ENCODE measurements at regions not wholly inside any gene's neighbourhood (a gene's known extent, or its start where the extent isn't known, plus 50 kb on each side); places are given as distances from the start of the nearest gene placed in this dataset.
"Not testable (repeated sequence)": the region's sequence is repeated elsewhere in the genome, so short reads cannot be mapped to it uniquely, and the experiment has no call there.

DNA sequence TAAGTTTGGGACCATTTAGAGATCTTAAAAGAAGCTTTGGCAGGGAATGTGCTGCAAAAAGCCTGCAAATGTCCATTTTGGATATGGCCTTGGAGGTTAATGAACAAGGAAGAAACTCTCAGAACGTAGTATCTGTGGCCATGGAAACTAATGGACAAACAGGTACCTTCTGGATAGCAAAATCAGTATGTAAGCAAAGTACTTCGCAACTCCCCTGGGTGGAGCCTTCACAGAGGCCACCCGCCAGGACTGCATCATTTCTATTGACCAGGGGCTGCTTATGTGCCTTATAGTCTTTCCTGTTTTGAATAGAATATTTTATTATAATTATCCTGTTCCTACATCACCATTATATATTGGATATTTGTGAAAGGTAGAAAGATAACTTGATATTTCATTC lies 510.8 kb upstream of the SYNCRIP start:
- TF ChIP-seq, protein P1, sequence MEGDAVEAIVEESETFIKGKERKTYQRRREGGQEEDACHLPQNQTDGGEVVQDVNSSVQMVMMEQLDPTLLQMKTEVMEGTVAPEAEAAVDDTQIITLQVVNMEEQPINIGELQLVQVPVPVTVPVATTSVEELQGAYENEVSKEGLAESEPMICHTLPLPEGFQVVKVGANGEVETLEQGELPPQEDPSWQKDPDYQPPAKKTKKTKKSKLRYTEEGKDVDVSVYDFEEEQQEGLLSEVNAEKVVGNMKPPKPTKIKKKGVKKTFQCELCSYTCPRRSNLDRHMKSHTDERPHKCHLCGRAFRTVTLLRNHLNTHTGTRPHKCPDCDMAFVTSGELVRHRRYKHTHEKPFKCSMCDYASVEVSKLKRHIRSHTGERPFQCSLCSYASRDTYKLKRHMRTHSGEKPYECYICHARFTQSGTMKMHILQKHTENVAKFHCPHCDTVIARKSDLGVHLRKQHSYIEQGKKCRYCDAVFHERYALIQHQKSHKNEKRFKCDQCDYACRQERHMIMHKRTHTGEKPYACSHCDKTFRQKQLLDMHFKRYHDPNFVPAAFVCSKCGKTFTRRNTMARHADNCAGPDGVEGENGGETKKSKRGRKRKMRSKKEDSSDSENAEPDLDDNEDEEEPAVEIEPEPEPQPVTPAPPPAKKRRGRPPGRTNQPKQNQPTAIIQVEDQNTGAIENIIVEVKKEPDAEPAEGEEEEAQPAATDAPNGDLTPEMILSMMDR (IDR thresholded peaks at IDR 0.05), result no peak
- Histone ChIP-seq H3K9me3 (no peaks in the 10 kb centered on the region), H3K27me3 (ENCODE audit: insufficient read depth in 3 of 3, low read length in 2 of 3) (no peaks in the 10 kb centered on the region), H3K36me3 (ENCODE audit: insufficient read depth in 1 of 2, low read depth in 1 of 2) (no peaks in the 10 kb centered on the region), H3K4me3 (no peak overlapping the region), H3K27ac (no peak overlapping the region), H3K4me1 (no peaks in the 10 kb centered on the region)
- DNase-seq (no peak), ATAC-seq (no peak)
- WGBS, 3 donors, result 70 to 84% (median 81%) methylated on average over 3 of the region's 3 CpGs
- intact Hi-C loops (cut with DNase I), result no loop called here

DNA sequence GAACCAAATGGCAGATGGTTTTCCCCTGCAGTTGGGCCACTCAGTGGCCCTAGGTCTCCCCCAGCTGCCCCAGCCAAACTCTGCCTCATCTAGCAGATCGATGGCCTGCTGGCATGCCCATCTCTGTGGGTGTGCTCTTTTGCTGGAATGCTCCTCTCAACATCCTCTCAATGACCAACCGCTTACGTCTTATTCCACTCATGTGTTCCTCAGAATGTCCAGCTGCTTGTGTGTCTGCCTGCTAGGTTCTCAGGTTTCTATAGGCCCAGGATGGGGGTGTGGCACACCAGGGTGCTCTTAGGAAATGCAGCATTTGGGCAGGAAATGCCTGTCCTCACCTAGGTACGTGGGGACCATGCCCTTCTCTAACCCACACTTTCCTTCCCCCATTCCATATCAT lies 509.9 kb upstream of the SYNCRIP start:
- H3K27me3 ChIP-seq (ENCODE audit: insufficient read depth in 3 of 3, low read length in 2 of 3), result no peaks in the 10 kb centered on the region
- H3K4me1 ChIP-seq, result no peaks in the 10 kb centered on the region
- no peak overlapping the region for H3K27ac ChIP-seq
- no peak overlapping the region for H3K4me3 ChIP-seq
- TF ChIP-seq, protein P1 (IDR thresholded peaks at IDR 0.05), result no peak
- ATAC-seq (no peak), DNase-seq (no peak)
- WGBS, 3 donors, result 48 to 51% (median 50%) methylated on average over 4 of the region's 4 CpGs
- H3K9me3 ChIP-seq, result no peaks in the 10 kb centered on the region
- no peaks in the 10 kb centered on the region for H3K36me3 ChIP-seq (ENCODE audit: insufficient read depth in 1 of 2, low read depth in 1 of 2)
- intact Hi-C loops (cut with DNase I), result no loop called here

DNA sequence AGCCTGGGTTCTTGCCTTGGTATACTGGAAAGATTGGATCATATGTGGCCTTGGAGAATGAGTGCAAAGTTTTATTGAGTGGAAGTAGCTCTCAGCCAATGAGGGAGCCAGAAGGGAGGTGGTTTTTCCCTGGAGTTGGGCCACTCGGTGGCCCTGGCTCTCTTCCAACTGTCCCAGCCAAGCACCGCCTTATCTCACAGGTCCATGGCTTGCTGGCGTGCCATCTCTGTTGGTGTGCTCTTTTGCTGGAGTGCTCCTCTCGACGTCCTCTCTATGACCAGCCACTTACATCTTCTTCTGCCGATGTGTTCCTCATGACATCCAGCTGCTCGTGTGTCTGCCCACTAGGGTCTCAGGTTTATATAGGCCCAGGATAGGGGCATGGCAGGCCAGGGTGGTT lies 505.9 kb upstream of the SYNCRIP start:
- DNase-seq, result no peak
- Histone ChIP-seq H3K4me3 (no peak overlapping the region), H3K9me3 (no peaks in the 10 kb centered on the region), H3K27me3 (ENCODE audit: insufficient read depth in 3 of 3, low read length in 2 of 3) (no peaks in the 10 kb centered on the region), H3K27ac (no peak overlapping the region), H3K4me1 (no peaks in the 10 kb centered on the region), H3K36me3 (ENCODE audit: insufficient read depth in 1 of 2, low read depth in 1 of 2) (no peaks in the 10 kb centered on the region)
- TF ChIP-seq, protein P1 (IDR thresholded peaks at IDR 0.05), result no peak
- WGBS, 3 donors, result 77 to 89% (median 78%) methylated on average over 7 of the region's 7 CpGs
- ATAC-seq, result no peak
- intact Hi-C loops (cut with DNase I), result no loop called here

DNA sequence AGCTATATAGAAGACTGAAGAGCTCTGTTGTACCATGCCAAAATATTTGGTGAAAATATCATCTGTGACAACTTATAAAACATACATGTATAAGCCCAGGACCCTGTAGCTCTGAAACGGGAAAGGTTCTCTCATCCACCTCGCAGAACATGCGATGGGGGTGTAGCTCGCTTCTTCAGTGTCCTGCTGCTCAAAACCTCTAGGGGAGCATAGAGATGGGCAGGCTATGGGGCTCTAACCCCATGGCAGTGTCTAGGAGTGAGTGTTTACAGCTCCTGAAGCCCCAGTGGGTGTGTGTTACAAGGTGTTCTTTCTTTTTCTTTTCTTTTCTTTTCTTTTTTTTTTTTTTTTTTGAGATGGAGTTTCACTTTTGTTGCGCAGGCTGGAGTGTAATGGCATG lies 505.2 kb upstream of the SYNCRIP start:
- intact Hi-C loops (cut with DNase I), result no loop called here
- no peak overlapping the region for H3K4me3 ChIP-seq
- 73 to 82% (median 80%) methylated on average over 5 of the region's 5 CpGs for WGBS, 3 donors
- no peak overlapping the region for H3K27ac ChIP-seq
- no peak for DNase-seq
- H3K4me1 ChIP-seq, result no peaks in the 10 kb centered on the region
- TF ChIP-seq, protein P1 (IDR thresholded peaks at IDR 0.05), result no peak
- no peaks in the 10 kb centered on the region for H3K36me3 ChIP-seq (ENCODE audit: insufficient read depth in 1 of 2, low read depth in 1 of 2)
- no peak for ATAC-seq
- H3K9me3 ChIP-seq, result no peaks in the 10 kb centered on the region
- no peaks in the 10 kb centered on the region for H3K27me3 ChIP-seq (ENCODE audit: insufficient read depth in 3 of 3, low read length in 2 of 3)

DNA sequence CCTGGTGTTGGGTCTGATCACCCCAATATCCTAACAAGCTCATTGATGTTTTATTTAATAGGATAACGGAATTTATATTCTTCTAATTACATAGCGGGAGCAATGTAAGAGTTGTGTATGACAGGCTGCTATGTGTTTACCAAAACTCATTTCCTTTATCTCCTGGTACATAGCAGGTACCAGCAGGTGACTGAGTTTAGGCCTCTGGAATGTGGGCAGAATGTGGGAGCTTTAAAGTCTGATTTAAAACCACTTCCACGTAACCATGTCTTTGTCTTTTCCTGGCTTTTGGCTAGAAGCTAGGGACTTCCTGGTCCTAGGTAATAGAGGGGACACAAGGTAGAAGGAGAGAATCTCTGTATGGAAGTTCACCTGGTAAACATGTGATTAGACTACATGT lies 504.6 kb upstream of the SYNCRIP start:
- no peaks in the 10 kb centered on the region for H3K27me3 ChIP-seq (ENCODE audit: insufficient read depth in 3 of 3, low read length in 2 of 3)
- no peak overlapping the region for H3K27ac ChIP-seq
- no peaks in the 10 kb centered on the region for H3K36me3 ChIP-seq (ENCODE audit: insufficient read depth in 1 of 2, low read depth in 1 of 2)
- DNase-seq (no peak), ATAC-seq (no peak)
- intact Hi-C loops (cut with DNase I), result no loop called here
- TF ChIP-seq, protein P1 (IDR thresholded peaks at IDR 0.05), result no peak
- H3K4me3 ChIP-seq, result no peak overlapping the region
- no peaks in the 10 kb centered on the region for H3K4me1 ChIP-seq
- WGBS, 3 donors, result 93% methylated on average over 3 of the region's 3 CpGs
- no peaks in the 10 kb centered on the region for H3K9me3 ChIP-seq

DNA sequence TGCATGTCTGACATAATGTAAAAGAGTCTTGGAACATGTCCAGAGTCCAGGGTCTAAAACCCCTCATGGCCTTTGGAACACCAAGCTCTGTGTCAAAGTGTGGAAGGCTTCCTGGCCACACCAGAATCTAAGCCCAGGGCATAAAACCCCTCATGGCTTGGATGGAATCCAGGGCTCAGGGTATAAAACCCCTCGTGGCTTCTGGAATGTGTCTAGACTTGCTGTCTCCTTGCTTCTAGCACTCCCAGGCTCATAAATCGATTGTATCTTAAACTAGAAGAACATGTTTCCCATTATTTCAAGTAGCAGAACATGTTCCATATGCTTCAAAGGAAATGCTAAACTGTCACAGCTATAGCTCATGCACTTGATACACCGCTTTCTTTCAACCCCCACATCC lies 504.1 kb upstream of the SYNCRIP start:
- H3K27me3 ChIP-seq (ENCODE audit: insufficient read depth in 3 of 3, low read length in 2 of 3); H3K27ac ChIP-seq; H3K36me3 ChIP-seq (ENCODE audit: insufficient read depth in 1 of 2, low read depth in 1 of 2); intact Hi-C loops (cut with DNase I); ATAC-seq; H3K4me1 ChIP-seq; H3K9me3 ChIP-seq; DNase-seq; H3K4me3 ChIP-seq: not testable (repeated sequence)
- 39 to 40% (median 39%) methylated on average over 3 of the region's 3 CpGs for WGBS, 3 donors

Data from psoas muscle (tissue), 7 donors.